Heart left ventricle (tissue), 16 donors: ENCODE measurements at regions not wholly inside any gene's neighbourhood (a gene's known extent, or its start where the extent isn't known, plus 50 kb on each side); places are given as distances from the start of the nearest gene placed in this dataset.

Experiments used
- ATAC-seq, 4 donors: fragments of 200-7000 bp; cut with Tn5 transposase; one replicate each; pipeline ENCODE4 v1.9.1; 2020 to 2022; ENCODE audit warnings: moderate library complexity in 4 of 4, mild to moderate bottlenecking in 3 of 4, moderate number of reproducible peaks in 1 of 4
- DNase-seq, 5 donors: peaks; one replicate each; pipeline ENCODE4 v3.0.0-alpha.2; 2020
- H3K27ac ChIP-seq, 12 donors: fragments of 200-600 bp; sonication (generic) in 4 of 12; one replicate each; pipeline versions ENCODE4 v1.5.0 to v1.8.0; 2016 to 2022; ENCODE audit warnings: mild to moderate bottlenecking in 2 of 12
- H3K27me3 ChIP-seq, 9 donors: fragments of 200-600 bp; sonication (generic) in 2 of 9; one replicate each; pipeline versions ENCODE4 v1.5.1 to v1.8.0; 2016 to 2022; ENCODE audit warnings: mild to moderate bottlenecking in 3 of 9
- H3K36me3 ChIP-seq, 9 donors: fragments of 200-600 bp; sonication (generic) in 2 of 9; one replicate each; pipeline versions ENCODE4 v1.5.0 to v1.8.0; 2018 to 2022; ENCODE audit warnings: mild to moderate bottlenecking in 2 of 9
- H3K4me1 ChIP-seq, 12 donors: fragments of 200-600 bp; sonication (generic) in 4 of 12; one replicate each; pipeline versions ENCODE4 v1.5.0 to v1.8.0; 2016 to 2022; ENCODE audit warnings: mild to moderate bottlenecking in 3 of 12
- H3K4me3 ChIP-seq, 12 donors: fragments of 200-600 bp; sonication (generic) in 4 of 12; one replicate each; pipeline versions ENCODE4 v1.5.0 to v1.8.0; 2017 to 2022; ENCODE audit warnings: mild to moderate bottlenecking in 9 of 12, moderate library complexity in 4 of 12
- H3K9me3 ChIP-seq, 12 donors: fragments of 200-600 bp; sonication (generic) in 4 of 12; one replicate each; pipeline versions ENCODE4 v1.5.0 to v1.8.0; 2016 to 2022; ENCODE audit warnings: mild to moderate bottlenecking in 1 of 12
- POLR2A ChIP-seq, 2 donors: fragments of 450-650 bp; IDR thresholded peaks; one replicate each; pipeline ENCODE4 v1.6.1; 2017; ENCODE audit warnings: antibody characterized with exemption in 2 of 2, mild to moderate bottlenecking in 2 of 2, moderate library complexity in 2 of 2
- WGBS, 4 donors: extraction: QIAGEN DNeasy Blood & Tissue Kit in 2 of 4; methylation state at CpG; one replicate each; pipeline versions ENCODE4 v1.1.5 to v1.1.7; 2013 to 2018; 5-methylcytosine and 5-hydroxymethylcytosine counted together
- intact Hi-C, 10 donors: fragments of 100-400 bp; cut with DNase I; formaldehyde crosslinking; loops; one replicate each; pipeline versions ENCODE4 v1.11.1 to v1.14.2; 2022
- TF ChIP-seq, protein P1 (sequence below), 12 donors: fragments of 200-600 bp; sonication (generic) in 4 of 12; IDR thresholded peaks; one replicate each; pipeline versions ENCODE4 v1.5.0 to v1.8.0; 2018 to 2022; ENCODE audit warnings: antibody characterized with exemption in 12 of 12, mild to moderate bottlenecking in 5 of 12
- donor health status: ischemic (EF 13 %, LVEDD 7.1; RV severe dilation, severe dysfunction).
- donor health status: healthy with polysubstance abuse.
- donor health status: DM: no; HTN: yes; CAD: no.
- donor health status: DM: no; HTN: no; CAD: no.
- donor health status: ischemic (EF 25% LVEDD 6.9; RV normal size, moderate dysfunction).
- donor health status: ischemic (EF 25% LVEDD 5.7; RV mildly dilated, moderate dysfunction).
- donor health status: healthy.
- donor health status: DM: yes; HTN: yes; CAD: no.
- donor health status: ischemic (EF 35%, LVEDD 5.7; RV mildly dilated, moderate dysfunction).
- donor health status: nonischemic (EF 11% LVEDD 7.7; RV severe dilation, severe dysfunction).
- donor health status: DM: yes; HTN: yes; CAD: no.
- donor health status: PGD.
- donor health status: ischemic (EF 29% LVEDD 5.4; RV normal size, mild dysfunction).
- donor health status: nonischemic (EF 23%, LVEDD 6.1; RV moderate dilation, normal function).

DNA sequence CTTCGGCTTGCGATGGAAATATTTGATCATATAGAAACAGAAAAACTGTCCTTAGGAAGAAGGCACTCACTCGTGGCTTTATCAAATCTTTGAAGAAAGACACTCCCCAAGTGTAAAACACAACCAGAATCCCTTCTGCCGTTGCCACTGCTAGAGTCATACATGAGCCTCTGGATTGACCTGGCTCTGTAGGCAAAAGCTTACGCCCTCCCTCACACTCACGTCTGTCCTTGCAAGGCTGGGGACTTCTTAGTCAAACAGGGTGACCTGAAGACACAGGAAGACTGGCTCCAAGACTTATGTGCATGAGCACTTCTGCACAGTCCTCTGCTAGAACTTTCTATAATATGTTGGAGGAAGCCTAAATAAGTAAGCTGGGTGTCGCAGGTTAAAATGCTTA is 135.4 kb upstream of the MDFIC start:
- peaks cover 0 to 11% (median 0%) of the 10 kb centered on the region in 12 donors for H3K4me1 ChIP-seq
- no peaks in the 10 kb centered on the region for H3K27me3 ChIP-seq
- no peaks in the 10 kb centered on the region for H3K9me3 ChIP-seq
- H3K4me3 ChIP-seq, result no peak overlapping the region
- H3K36me3 ChIP-seq, result no peaks in the 10 kb centered on the region
- ATAC-seq, result no peak
- WGBS, 4 donors, result 80 to 84% (median 82%) methylated on average over 7 of the region's 7 CpGs
- TF ChIP-seq, protein P1, sequence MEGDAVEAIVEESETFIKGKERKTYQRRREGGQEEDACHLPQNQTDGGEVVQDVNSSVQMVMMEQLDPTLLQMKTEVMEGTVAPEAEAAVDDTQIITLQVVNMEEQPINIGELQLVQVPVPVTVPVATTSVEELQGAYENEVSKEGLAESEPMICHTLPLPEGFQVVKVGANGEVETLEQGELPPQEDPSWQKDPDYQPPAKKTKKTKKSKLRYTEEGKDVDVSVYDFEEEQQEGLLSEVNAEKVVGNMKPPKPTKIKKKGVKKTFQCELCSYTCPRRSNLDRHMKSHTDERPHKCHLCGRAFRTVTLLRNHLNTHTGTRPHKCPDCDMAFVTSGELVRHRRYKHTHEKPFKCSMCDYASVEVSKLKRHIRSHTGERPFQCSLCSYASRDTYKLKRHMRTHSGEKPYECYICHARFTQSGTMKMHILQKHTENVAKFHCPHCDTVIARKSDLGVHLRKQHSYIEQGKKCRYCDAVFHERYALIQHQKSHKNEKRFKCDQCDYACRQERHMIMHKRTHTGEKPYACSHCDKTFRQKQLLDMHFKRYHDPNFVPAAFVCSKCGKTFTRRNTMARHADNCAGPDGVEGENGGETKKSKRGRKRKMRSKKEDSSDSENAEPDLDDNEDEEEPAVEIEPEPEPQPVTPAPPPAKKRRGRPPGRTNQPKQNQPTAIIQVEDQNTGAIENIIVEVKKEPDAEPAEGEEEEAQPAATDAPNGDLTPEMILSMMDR (IDR thresholded peaks at IDR 0.05), result no peak
- no peak for TF ChIP-seq POLR2A (IDR thresholded peaks at IDR 0.05)
- intact Hi-C loops, result no loop called here
- no peak overlapping the region for H3K27ac ChIP-seq
- no peak for DNase-seq

DNA sequence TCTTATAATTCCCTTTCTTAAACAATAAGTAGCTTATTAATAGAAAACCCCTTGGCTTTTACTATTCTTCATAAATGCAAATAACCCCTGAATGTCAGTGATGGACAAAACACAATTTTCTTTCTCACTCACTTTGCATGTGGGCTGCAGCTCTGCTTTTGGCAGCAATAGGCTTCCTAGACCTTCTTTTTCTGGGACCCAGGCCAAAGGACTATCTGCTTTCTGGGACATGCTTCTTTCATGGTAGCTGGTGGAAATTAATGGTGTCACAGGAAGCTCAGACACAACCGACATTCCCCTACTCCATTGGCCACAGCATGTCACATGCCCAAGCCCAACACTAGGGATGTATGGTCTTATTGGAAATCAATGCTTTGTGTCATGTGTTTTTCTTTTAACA is 134.3 kb upstream of the MDFIC start:
- H3K27ac ChIP-seq, result no peak overlapping the region
- no peaks in the 10 kb centered on the region for H3K27me3 ChIP-seq
- DNase-seq (no peak), ATAC-seq (no peak)
- H3K4me1 ChIP-seq, result peaks cover 0 to 11% (median 0%) of the 10 kb centered on the region in 12 donors
- no peak overlapping the region for H3K4me3 ChIP-seq
- intact Hi-C loops, result no loop called here
- no peaks in the 10 kb centered on the region for H3K36me3 ChIP-seq
- TF ChIP-seq, protein P1 (IDR thresholded peaks at IDR 0.05), result no peak
- no peak for TF ChIP-seq POLR2A (IDR thresholded peaks at IDR 0.05)
- WGBS, 4 donors, result 46 to 62% (median 58%) methylated on average over 1 of the region's 1 CpG
- H3K9me3 ChIP-seq, result no peaks in the 10 kb centered on the region

DNA sequence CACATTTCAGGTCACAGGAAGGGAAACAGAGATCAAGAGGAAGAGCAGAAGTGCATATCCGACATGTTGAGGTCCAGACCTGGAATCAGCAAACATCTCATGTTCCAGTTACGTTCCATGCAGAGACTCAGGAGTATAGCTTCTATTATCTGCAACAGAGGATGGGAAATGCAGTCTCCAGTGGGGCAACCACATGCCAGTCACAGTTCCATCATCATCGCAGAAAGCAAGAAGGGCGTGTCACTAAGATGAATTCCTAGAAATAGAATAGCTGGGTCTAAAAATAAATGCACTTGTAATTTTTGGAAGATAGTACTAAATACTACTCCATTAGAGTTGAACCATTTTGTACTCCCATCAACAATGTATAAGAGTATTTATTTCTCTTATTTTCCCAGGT is 133.2 kb upstream of the MDFIC start:
- no peaks in the 10 kb centered on the region for H3K9me3 ChIP-seq
- H3K27me3 ChIP-seq, result no peaks in the 10 kb centered on the region
- H3K4me3 ChIP-seq, result no peak overlapping the region
- intact Hi-C loops, result no loop called here
- peaks cover 0 to 11% (median 0%) of the 10 kb centered on the region in 12 donors for H3K4me1 ChIP-seq
- 88 to 90% (median 89%) methylated on average over 4 of the region's 4 CpGs for WGBS, 4 donors
- no peak for DNase-seq
- ATAC-seq, result no peak
- H3K36me3 ChIP-seq, result no peaks in the 10 kb centered on the region
- no peak overlapping the region for H3K27ac ChIP-seq
- TF ChIP-seq, protein P1 (IDR thresholded peaks at IDR 0.05), result no peak
- TF ChIP-seq POLR2A (IDR thresholded peaks at IDR 0.05), result no peak

DNA sequence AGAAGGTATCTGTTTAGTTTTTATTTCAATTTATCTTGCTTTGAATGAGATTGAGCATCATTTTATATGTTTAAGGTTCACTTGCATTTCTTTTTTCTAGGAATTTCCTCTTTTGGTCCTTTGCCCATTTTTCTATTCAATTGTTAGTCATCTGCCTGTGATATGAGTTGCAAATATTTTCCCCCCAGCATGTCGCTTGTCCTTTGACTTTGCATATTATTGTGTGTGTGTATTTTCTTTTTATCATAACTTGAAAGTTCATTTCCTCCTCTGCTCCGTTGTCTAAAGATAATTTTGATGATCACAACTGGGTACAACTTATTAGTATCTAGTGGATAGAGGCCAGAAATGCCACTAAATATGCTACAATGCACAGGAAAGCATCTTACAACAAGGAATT is 132.7 kb upstream of the MDFIC start:
- WGBS, 4 donors, result 41 to 45% (median 43%) methylated on average over 2 of the region's 2 CpGs
- TF ChIP-seq, protein P1 (IDR thresholded peaks at IDR 0.05), result no peak
- no peak for TF ChIP-seq POLR2A (IDR thresholded peaks at IDR 0.05)

More for the DNA sequence above, 132.7 kb upstream of the MDFIC start:
- ATAC-seq (no peak), DNase-seq (no peak)
- H3K4me3 ChIP-seq, result no peak overlapping the region
- no peak overlapping the region for H3K27ac ChIP-seq
- H3K9me3 ChIP-seq, result no peaks in the 10 kb centered on the region
- no peaks in the 10 kb centered on the region for H3K27me3 ChIP-seq
- peaks cover 0 to 11% (median 0%) of the 10 kb centered on the region in 12 donors for H3K4me1 ChIP-seq
- no peaks in the 10 kb centered on the region for H3K36me3 ChIP-seq
- intact Hi-C loops, result no loop called here
